SK-N-SH (cell line): ENCODE measurements at regions not wholly inside any gene's neighbourhood (a gene's known extent, or its start where the extent isn't known, plus 50 kb on each side); places are given as distances from the start of the nearest gene placed in this dataset.

Experiments used
- CTCF ChIP-seq: fragments of 200-600 bp; sonication (generic); IDR thresholded peaks from 2 replicates; pipeline ENCODE4 v1.6.1; 2017; ENCODE audit warnings: antibody characterized with exemption, mild to moderate bottlenecking, moderate library complexity
- EP300 ChIP-seq, 2 experiments: IDR thresholded peaks; 2 replicates each; pipeline versions ENCODE4 v1.4.0 to v1.6.1; 2012; ENCODE audit warnings: borderline replicate concordance in 1 of 2, low read depth in 1 of 2, low read length in 1 of 2
- EZH2phosphoT487 ChIP-seq: fragments of 200-600 bp; sonication (generic); IDR thresholded peaks from 2 replicates; pipeline ENCODE4 v1.6.1; 2017; ENCODE audit warnings: low read depth, mixed run types, mild to moderate bottlenecking, antibody characterized with exemption, moderate library complexity, borderline replicate concordance
- FOSL2 ChIP-seq: IDR thresholded peaks from 2 replicates; pipeline ENCODE4 v1.4.0; 2012; ENCODE audit warnings: low read depth, mild to moderate bottlenecking, moderate library complexity, borderline replicate concordance
- GABPA ChIP-seq: IDR thresholded peaks from 2 replicates; pipeline ENCODE4 v1.4.0; 2012; ENCODE audit warnings: low read depth, mild to moderate bottlenecking
- GATA2 ChIP-seq: sonication (generic); formaldehyde crosslinking; IDR thresholded peaks from 2 replicates; pipeline ENCODE4 v1.5.0; 2020; ENCODE audit warnings: mild to moderate bottlenecking, missing genetic modification reagents
- IRF3 ChIP-seq: fragments of 150-350 bp; IDR thresholded peaks from 2 replicates; pipeline ENCODE4 v1.6.1; 2016; ENCODE audit warnings: mild to moderate bottlenecking, low read depth, low read length
- JUND ChIP-seq: IDR thresholded peaks from 2 replicates; pipeline ENCODE4 v1.4.0; 2012
- PBX3 ChIP-seq: IDR thresholded peaks from 2 replicates; pipeline ENCODE4; 2012
- POLR2AphosphoS5 ChIP-seq: IDR thresholded peaks from 2 replicates; pipeline ENCODE4 v1.6.1; 2012; ENCODE audit warnings: low read depth, low read length
- RFX5 ChIP-seq: IDR thresholded peaks from 2 replicates; pipeline ENCODE4 v1.6.1; 2012; ENCODE audit warnings: mild to moderate bottlenecking, improper control_type of control experiment, low read length
- SMC3 ChIP-seq: IDR thresholded peaks from 2 replicates; pipeline ENCODE4 v1.6.1; 2012; ENCODE audit warnings: low read depth, low read length, improper control_type of control experiment
- TAF1 ChIP-seq: IDR thresholded peaks from 2 replicates; pipeline ENCODE4 v1.6.1; 2012; ENCODE audit warnings: low read depth, mild to moderate bottlenecking, low read length, moderate library complexity, borderline replicate concordance
- USF2 ChIP-seq: fragments of 150-350 bp; IDR thresholded peaks from 2 replicates; pipeline ENCODE4 v1.6.1; 2017; ENCODE audit warnings: antibody characterized with exemption, low read length, low read depth, borderline replicate concordance

- TF ChIP-seq POLR2AphosphoS5: no peak
- no peak for TF ChIP-seq GABPA
- peak; percentile 49; the same call in 1 of the 2 replicates for TF ChIP-seq FOSL2
- TF ChIP-seq GATA2: no peak
- TF ChIP-seq CTCF: no peak
- no peak for TF ChIP-seq SMC3
- no peak for TF ChIP-seq RFX5
- no peak for TF ChIP-seq EZH2phosphoT487
- no peak for TF ChIP-seq EP300 (IDR thresholded peaks at IDR 0.05; ENCODE audit: borderline replicate concordance in 1 of 2, low read depth in 1 of 2, low read length in 1 of 2)
- no peak for TF ChIP-seq IRF3
- no peak for TF ChIP-seq TAF1
- peak; percentile 32; the same call in 1 of the 2 replicates for TF ChIP-seq PBX3
- no peak for TF ChIP-seq USF2
- TF ChIP-seq JUND: no peak; the same call in 1 of the 2 replicates
Observed at GRCh38 chr4:72974694-72975487, 94.6 kb downstream of the COX18 start.
